ENCODE measurements at regions not wholly inside any gene's neighbourhood (a gene's known extent, or its start where the extent isn't known, plus 50 kb on each side); places are given as distances from the start of the nearest gene placed in this dataset.

DNA sequence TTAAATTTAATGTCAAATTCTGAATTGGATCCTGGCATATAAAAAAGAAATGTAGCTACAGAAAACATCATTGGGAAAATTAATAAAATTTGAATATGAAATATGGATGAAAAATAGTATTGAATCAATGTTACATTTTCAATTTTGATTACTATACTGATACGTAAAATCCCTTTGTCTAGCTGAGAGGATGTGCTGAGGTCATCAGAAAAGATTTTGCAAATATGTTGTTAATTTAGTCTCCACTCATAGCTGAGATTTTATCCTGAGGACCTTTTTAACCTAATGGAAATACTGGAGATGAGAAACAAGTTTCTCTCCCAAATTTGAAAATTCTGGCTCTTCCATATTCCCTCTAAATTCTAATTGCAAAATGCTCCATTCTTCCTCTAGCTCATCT lies 84.4 kb upstream of the ADAMTS16 start:
- DNase-seq (ENCODE audit: extremely low spot score) = no peak
- no peak overlapping the region for H3K27ac ChIP-seq (ENCODE audit: low read depth)
- H3K4me3 ChIP-seq (ENCODE audit: low read depth, low read length) = no peak overlapping the region
- H3K36me3 ChIP-seq (ENCODE audit: insufficient read depth) = no peaks in the 10 kb centered on the region
- WGBS = 71% methylated on average over 1 of the region's 1 CpG
- H3K4me1 ChIP-seq (ENCODE audit: insufficient read depth) = no peaks in the 10 kb centered on the region

DNA sequence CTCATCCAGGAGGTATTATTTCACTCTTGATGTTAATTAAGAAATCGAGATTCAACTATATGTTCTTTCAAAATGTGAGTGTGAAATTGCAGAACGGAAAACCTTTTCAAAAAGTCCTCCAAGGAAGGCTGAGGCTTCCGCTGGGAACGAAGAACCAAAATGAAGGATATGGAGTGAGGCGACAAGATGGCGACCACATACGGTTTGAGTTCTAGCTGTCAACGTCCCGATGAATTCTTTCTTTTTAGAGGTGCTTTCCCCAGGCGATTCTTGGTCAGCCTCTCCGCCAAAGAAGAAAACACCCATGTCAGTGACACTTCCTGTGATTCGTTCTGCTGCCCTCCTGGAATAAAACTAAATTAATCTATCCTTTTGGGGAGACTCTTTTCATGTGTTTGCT lies 78.3 kb upstream of the ADAMTS16 start:
- Histone ChIP-seq H3K4me1 (ENCODE audit: insufficient read depth) (no peaks in the 10 kb centered on the region), H3K36me3 (ENCODE audit: insufficient read depth) (no peaks in the 10 kb centered on the region), H3K4me3 (ENCODE audit: low read depth, low read length) (no peak overlapping the region), H3K27ac (ENCODE audit: low read depth) (no peak overlapping the region)
- 92% methylated on average over 12 of the region's 12 CpGs for WGBS
- DNase-seq (ENCODE audit: extremely low spot score) = no peak

DNA sequence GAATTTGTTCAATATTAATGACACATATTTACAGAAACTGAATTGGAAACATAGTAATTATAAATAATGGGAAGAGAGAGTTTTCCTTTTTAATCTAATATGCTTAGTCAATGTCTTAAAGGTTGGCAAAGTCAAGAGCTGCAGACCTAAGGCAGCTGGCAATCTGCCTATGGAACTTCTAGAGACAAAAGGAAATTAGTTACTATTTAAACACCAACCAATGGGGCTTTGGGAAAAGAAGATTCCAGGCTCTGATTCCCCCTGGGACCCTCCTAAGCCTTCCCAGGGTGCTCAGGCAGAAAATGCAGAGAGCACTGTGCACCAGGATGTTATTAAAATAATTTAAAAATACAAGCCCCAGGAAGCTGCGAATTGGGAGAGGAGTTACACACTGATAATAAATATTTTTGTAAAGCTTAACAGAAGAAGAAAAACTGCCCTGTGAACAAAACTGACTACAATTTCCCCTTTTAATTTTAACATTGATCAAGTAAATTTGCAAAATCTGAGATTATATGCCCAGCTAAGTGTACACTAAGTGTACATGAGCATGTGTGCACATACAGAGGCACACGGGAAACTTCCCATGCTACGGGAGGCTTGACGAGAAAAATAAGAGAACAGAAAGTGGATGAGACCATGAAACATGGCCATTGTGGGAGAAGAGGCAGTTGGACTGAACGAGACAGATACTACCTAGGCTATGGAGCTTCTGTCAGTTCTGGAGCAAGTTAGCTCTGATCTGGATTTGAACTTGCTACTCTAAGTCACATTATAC lies 77.4 kb upstream of the ADAMTS16 start:
- Histone ChIP-seq H3K4me3 (ENCODE audit: low read depth, low read length) (no peak overlapping the region), H3K4me1 (ENCODE audit: insufficient read depth) (no peaks in the 10 kb centered on the region), H3K36me3 (ENCODE audit: insufficient read depth) (no peaks in the 10 kb centered on the region), H3K27ac (ENCODE audit: low read depth) (no peak overlapping the region)
- WGBS = 61% methylated on average over 5 of the region's 5 CpGs
- no peak for DNase-seq (ENCODE audit: extremely low spot score)

DNA sequence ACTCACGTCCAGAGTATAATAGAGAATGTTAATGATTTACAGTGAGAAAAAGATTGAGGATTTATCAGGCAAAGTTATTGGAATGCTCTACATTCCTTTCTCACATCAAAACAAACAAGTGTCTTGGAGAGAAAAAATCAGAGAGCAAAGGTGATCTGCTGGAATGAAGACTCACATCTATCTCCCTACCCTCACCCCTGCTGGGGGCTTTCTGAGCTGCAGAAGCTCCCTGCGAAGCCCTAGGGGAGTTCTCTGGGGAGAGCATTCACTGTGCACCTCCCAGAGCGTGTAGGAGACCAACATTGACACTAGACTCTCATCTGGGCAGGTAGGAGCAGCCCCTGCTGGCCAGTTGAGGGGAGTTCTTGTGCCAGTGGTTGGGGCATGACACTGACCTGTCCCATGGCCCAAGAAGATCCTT lies 76.6 kb upstream of the ADAMTS16 start:
- no peaks in the 10 kb centered on the region for H3K4me1 ChIP-seq (ENCODE audit: insufficient read depth)
- DNase-seq (ENCODE audit: extremely low spot score) = no peak
- no peak overlapping the region for H3K27ac ChIP-seq (ENCODE audit: low read depth)
- no peaks in the 10 kb centered on the region for H3K36me3 ChIP-seq (ENCODE audit: insufficient read depth)
- WGBS = 54% methylated on average over 3 of the region's 3 CpGs
- no peak overlapping the region for H3K4me3 ChIP-seq (ENCODE audit: low read depth, low read length)

GRCh38 chr5:5065472-5065871 lies 74.7 kb upstream of the ADAMTS16 start:
- 90% methylated on average over 4 of the region's 4 CpGs for WGBS
- Histone ChIP-seq H3K27ac (ENCODE audit: low read depth) (no peak overlapping the region), H3K36me3 (ENCODE audit: insufficient read depth) (no peaks in the 10 kb centered on the region), H3K4me3 (ENCODE audit: low read depth, low read length) (no peak overlapping the region), H3K4me1 (ENCODE audit: insufficient read depth) (no peaks in the 10 kb centered on the region)
- DNase-seq (ENCODE audit: extremely low spot score) = no peak

GRCh38 chr5:5066276-5067186 lies 73.6 kb upstream of the ADAMTS16 start:
- Histone ChIP-seq H3K27ac (ENCODE audit: low read depth) (no peak overlapping the region), H3K4me3 (ENCODE audit: low read depth, low read length) (no peak overlapping the region), H3K36me3 (ENCODE audit: insufficient read depth) (no peaks in the 10 kb centered on the region), H3K4me1 (ENCODE audit: insufficient read depth) (no peaks in the 10 kb centered on the region)
- 68% methylated on average over 6 of the region's 6 CpGs for WGBS
- DNase-seq (ENCODE audit: extremely low spot score) = no peak

GRCh38 chr5:5069851-5070250 lies 70.3 kb upstream of the ADAMTS16 start:
- DNase-seq (ENCODE audit: extremely low spot score) = no peak
- Histone ChIP-seq H3K4me1 (ENCODE audit: insufficient read depth) (no peaks in the 10 kb centered on the region), H3K4me3 (ENCODE audit: low read depth, low read length) (no peak overlapping the region), H3K36me3 (ENCODE audit: insufficient read depth) (no peaks in the 10 kb centered on the region), H3K27ac (ENCODE audit: low read depth) (no peak overlapping the region)
- 59% methylated on average over 5 of the region's 5 CpGs for WGBS

DNA sequence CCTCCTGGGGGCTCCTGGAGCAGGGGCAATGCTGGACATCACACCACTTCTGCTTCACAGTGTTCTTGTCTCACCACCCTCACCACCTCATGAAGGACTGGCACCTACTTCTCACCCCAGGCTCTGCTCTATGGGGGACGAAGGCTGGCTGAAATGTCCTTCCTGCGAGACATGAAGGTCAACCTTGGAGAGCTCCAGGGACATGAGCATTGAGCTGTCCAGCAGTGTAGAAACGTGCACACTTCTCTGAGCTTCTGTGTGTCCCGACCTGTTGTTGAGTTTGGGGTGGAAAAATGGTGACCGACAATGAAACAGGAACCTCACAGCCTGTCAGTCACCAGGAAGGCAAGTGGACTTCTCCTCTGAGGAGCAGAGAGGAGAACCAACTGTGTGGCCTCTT lies 68.6 kb upstream of the ADAMTS16 start:
- no peak for DNase-seq (ENCODE audit: extremely low spot score)
- H3K36me3 ChIP-seq (ENCODE audit: insufficient read depth) = no peaks in the 10 kb centered on the region
- no peaks in the 10 kb centered on the region for H3K4me1 ChIP-seq (ENCODE audit: insufficient read depth)
- 78% methylated on average over 5 of the region's 5 CpGs for WGBS
- no peak overlapping the region for H3K4me3 ChIP-seq (ENCODE audit: low read depth, low read length)
- no peak overlapping the region for H3K27ac ChIP-seq (ENCODE audit: low read depth)

DNA sequence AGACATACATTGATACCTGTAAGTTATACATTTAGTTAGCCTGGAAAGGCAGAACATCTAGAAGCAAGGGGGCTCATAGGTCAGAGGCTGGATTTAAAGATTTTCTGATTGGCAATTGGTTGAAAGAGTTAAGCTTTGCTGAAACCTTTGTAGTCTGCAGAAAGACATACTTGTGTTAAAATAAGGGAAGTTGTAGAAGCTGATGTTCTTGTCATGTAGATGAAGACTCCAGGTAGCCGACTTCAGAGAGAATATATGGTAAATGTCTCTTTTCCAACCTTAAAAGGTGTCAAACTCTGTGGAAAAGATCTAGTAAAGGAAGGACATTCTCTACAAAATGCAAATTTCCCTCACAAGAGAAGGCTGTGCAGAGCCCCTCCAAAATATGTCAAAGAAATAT lies 62.9 kb upstream of the ADAMTS16 start:
- no peak overlapping the region for H3K4me3 ChIP-seq (ENCODE audit: low read depth, low read length)
- no peaks in the 10 kb centered on the region for H3K36me3 ChIP-seq (ENCODE audit: insufficient read depth)
- H3K4me1 ChIP-seq (ENCODE audit: insufficient read depth) = no peaks in the 10 kb centered on the region
- WGBS = 57% methylated on average over 1 of the region's 1 CpG
- no peak overlapping the region for H3K27ac ChIP-seq (ENCODE audit: low read depth)
- no peak for DNase-seq (ENCODE audit: extremely low spot score)

DNA sequence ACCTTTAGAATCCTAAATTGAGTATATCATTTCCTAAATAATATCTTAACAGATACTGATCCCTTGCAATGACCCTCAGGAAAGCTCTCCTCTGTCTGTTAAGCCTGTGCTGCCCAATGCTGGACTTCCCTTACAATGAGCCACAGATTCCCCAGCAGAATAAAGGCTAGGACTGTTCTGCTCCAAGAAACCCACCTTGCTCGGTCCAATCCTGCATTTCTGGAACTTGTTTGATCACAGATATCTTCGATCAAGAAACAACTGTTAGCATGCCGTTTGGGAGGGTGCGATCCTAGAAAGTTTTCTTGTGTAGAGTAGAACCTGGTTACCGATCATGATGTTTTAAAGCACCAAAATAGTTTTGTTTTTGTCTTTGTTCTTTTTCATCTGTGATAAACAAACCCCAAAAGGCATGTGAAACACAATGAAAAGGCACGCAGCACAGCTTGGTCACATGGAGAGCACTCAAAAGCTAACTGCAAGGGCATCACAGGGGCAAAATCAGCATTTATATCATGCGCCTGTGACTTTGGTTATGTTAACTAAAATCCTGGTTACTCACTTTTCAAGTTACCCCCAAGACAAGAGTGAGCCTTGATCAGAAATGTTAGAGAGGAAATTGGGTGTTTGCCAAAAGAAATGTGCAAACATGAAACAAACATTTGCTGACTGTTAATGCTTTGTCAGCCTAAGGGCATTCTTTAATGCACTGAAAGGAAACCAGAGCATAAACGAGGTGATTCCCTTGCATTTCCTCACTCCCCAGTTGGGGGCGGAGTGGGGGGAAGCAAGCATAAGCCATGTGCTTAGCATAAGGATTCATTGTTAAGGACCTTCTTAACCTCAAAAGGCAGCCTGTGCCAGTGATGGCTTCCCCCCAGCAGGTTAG lies 61.9 kb upstream of the ADAMTS16 start:
- no peak overlapping the region for H3K27ac ChIP-seq (ENCODE audit: low read depth)
- no peaks in the 10 kb centered on the region for H3K4me1 ChIP-seq (ENCODE audit: insufficient read depth)
- no peaks in the 10 kb centered on the region for H3K36me3 ChIP-seq (ENCODE audit: insufficient read depth)
- 53% methylated on average over 9 of the region's 9 CpGs for WGBS
- H3K4me3 ChIP-seq (ENCODE audit: low read depth, low read length) = no peak overlapping the region
- no peak for DNase-seq (ENCODE audit: extremely low spot score)

GRCh38 chr5:5079876-5080275 lies 60.3 kb upstream of the ADAMTS16 start:
- no peaks in the 10 kb centered on the region for H3K4me1 ChIP-seq (ENCODE audit: insufficient read depth)
- no peak overlapping the region for H3K4me3 ChIP-seq (ENCODE audit: low read depth, low read length)
- 69% methylated on average over 5 of the region's 5 CpGs for WGBS
- H3K27ac ChIP-seq (ENCODE audit: low read depth) = no peak overlapping the region
- no peaks in the 10 kb centered on the region for H3K36me3 ChIP-seq (ENCODE audit: insufficient read depth)
- DNase-seq (ENCODE audit: extremely low spot score) = no peak

DNA sequence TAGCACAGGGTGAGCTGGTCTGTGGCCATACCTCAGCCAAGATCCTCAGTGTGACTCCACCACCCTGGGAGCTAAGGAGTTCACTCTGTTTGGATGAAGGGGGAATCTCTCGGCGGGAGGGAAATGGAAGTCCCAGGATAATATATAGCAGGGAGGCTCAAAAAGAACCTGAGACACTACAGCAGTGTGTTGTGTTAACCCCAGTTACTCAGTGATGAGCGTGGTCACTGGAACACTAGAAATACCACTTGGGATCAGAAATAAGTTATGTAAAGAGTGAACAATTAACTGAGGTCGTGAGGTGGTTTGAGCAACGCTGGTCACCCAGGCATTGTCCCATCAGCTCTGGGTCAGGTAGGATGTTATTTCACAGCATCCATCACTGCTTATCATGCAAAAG lies 59.3 kb upstream of the ADAMTS16 start:
- Histone ChIP-seq H3K27ac (ENCODE audit: low read depth) (no peak overlapping the region), H3K36me3 (ENCODE audit: insufficient read depth) (no peaks in the 10 kb centered on the region), H3K4me3 (ENCODE audit: low read depth, low read length) (no peak overlapping the region), H3K4me1 (ENCODE audit: insufficient read depth) (no peaks in the 10 kb centered on the region)
- 77% methylated on average over 5 of the region's 5 CpGs for WGBS
- no peak for DNase-seq (ENCODE audit: extremely low spot score)

GRCh38 chr5:5085381-5085780 lies 54.7 kb upstream of the ADAMTS16 start:
- Histone ChIP-seq H3K36me3 (ENCODE audit: insufficient read depth) (no peaks in the 10 kb centered on the region), H3K27ac (ENCODE audit: low read depth) (no peak overlapping the region), H3K4me3 (ENCODE audit: low read depth, low read length) (no peak overlapping the region), H3K4me1 (ENCODE audit: insufficient read depth) (no peaks in the 10 kb centered on the region)
- no peak for DNase-seq (ENCODE audit: extremely low spot score)
- WGBS = 14% methylated on average over 1 of the region's 1 CpG

Measured in urinary bladder (tissue), 3 donors.